Left lung (tissue), 4 donors: ENCODE measurements at regions not wholly inside any gene's neighbourhood (a gene's known extent, or its start where the extent isn't known, plus 50 kb on each side); places are given as distances from the start of the nearest gene placed in this dataset.

Experiments
- ATAC-seq: fragments of 200-7000 bp; cut with Tn5 transposase; one replicate; pipeline ENCODE4 v1.9.1; 2020; ENCODE audit warnings: moderate library complexity
- DNase-seq, 4 donors: peaks; one replicate each; pipeline ENCODE4 v3.0.0-alpha.2; 2013 to 2020
- H3K27ac ChIP-seq, 2 donors: fragments of 200-600 bp; sonication (generic) in 1 of 2; one replicate each; pipeline versions ENCODE4 v1.5.0 to v1.8.0; 2020 to 2021
- H3K27me3 ChIP-seq, 2 donors: fragments of 200-600 bp; sonication (generic) in 1 of 2; one replicate each; pipeline versions ENCODE4 v1.5.0 to v1.8.0; 2020 to 2021
- H3K36me3 ChIP-seq, 2 donors: fragments of 200-600 bp; sonication (generic) in 1 of 2; one replicate each; pipeline versions ENCODE4 v1.5.0 to v1.8.0; 2020 to 2021
- H3K4me1 ChIP-seq, 2 donors: fragments of 200-600 bp; one replicate each; pipeline ENCODE4 v1.8.0; 2021
- H3K4me3 ChIP-seq, 2 donors: fragments of 200-600 bp; sonication (generic) in 1 of 2; one replicate each; pipeline versions ENCODE4 v1.5.0 to v1.8.0; 2020 to 2021; ENCODE audit warnings: mild to moderate bottlenecking in 1 of 2
- H3K9me3 ChIP-seq, 2 donors: fragments of 200-600 bp; sonication (generic) in 1 of 2; one replicate each; pipeline versions ENCODE4 v1.5.0 to v1.8.0; 2020 to 2021
- intact Hi-C, 2 donors: fragments of 100-400 bp; cut with DNase I; formaldehyde crosslinking; loops; one replicate each; pipeline versions ENCODE4 v1.11.2 to v1.14.2; 2022
- TF ChIP-seq, protein P1 (sequence below), 2 donors: fragments of 200-600 bp; sonication (generic) in 1 of 2; IDR thresholded peaks; one replicate each; pipeline versions ENCODE4 v1.5.0 to v1.8.0; 2021; ENCODE audit warnings: antibody characterized with exemption in 2 of 2
- donor health status: DM: no; HTN: yes; CAD: no.
- donor health status: DM: no; HTN: no; CAD: no.

DNA sequence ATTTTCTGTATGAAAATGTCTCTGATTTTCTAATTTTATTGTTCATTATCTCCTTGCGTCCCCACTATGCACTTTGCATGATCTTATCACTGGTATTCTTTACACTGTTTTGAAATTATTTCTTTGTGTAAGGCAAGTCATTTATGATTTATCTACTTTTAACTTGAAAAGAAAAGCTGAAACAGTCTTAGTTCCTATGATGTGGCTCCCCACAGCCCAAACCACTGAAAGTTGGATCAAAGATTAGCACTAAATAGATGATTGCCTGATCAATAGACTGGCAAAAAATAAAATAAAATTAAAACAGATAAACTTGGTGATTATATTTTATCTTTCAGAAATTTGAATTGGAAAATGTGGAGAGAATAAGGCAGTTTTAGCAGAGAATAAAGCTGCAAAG is 1101.9 kb downstream of the PCDH9 start:
- no peak overlapping the region for H3K4me3 ChIP-seq
- intact Hi-C loops: no loop called here
- H3K36me3 ChIP-seq: no peaks in the 10 kb centered on the region
- no peaks in the 10 kb centered on the region for H3K4me1 ChIP-seq
- H3K27me3 ChIP-seq: no peaks in the 10 kb centered on the region
- no peak for ATAC-seq
- DNase-seq: no peak
- no peaks in the 10 kb centered on the region for H3K9me3 ChIP-seq
- no peak overlapping the region for H3K27ac ChIP-seq
- TF ChIP-seq, protein P1, sequence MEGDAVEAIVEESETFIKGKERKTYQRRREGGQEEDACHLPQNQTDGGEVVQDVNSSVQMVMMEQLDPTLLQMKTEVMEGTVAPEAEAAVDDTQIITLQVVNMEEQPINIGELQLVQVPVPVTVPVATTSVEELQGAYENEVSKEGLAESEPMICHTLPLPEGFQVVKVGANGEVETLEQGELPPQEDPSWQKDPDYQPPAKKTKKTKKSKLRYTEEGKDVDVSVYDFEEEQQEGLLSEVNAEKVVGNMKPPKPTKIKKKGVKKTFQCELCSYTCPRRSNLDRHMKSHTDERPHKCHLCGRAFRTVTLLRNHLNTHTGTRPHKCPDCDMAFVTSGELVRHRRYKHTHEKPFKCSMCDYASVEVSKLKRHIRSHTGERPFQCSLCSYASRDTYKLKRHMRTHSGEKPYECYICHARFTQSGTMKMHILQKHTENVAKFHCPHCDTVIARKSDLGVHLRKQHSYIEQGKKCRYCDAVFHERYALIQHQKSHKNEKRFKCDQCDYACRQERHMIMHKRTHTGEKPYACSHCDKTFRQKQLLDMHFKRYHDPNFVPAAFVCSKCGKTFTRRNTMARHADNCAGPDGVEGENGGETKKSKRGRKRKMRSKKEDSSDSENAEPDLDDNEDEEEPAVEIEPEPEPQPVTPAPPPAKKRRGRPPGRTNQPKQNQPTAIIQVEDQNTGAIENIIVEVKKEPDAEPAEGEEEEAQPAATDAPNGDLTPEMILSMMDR (IDR thresholded peaks at IDR 0.05): no peak

DNA sequence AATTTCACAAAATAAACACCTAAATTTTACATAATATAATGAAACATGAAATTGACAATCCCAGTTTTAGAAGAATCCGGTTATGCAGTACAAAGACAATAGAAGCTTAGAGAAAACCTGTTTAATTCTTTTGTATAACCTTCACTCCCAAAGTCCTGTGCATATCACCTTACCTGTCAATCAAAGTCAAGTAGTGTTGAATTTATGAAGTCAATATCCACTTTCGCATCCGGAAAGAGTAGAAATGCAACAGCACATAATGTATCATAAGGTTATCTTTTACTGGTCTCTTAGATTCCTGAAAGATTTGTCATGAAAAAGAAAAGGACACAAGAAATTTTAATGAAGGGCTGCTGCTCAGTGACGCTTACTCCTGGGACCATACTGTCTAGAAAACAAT is 1112.6 kb downstream of the PCDH9 start:
- TF ChIP-seq, protein P1 (IDR thresholded peaks at IDR 0.05): no peak
- no peaks in the 10 kb centered on the region for H3K27me3 ChIP-seq
- intact Hi-C loops: no loop called here
- no peak overlapping the region for H3K4me3 ChIP-seq
- H3K36me3 ChIP-seq: no peaks in the 10 kb centered on the region
- no peaks in the 10 kb centered on the region for H3K9me3 ChIP-seq
- no peak for DNase-seq
- no peaks in the 10 kb centered on the region for H3K4me1 ChIP-seq
- no peak overlapping the region for H3K27ac ChIP-seq
- ATAC-seq: no peak

DNA sequence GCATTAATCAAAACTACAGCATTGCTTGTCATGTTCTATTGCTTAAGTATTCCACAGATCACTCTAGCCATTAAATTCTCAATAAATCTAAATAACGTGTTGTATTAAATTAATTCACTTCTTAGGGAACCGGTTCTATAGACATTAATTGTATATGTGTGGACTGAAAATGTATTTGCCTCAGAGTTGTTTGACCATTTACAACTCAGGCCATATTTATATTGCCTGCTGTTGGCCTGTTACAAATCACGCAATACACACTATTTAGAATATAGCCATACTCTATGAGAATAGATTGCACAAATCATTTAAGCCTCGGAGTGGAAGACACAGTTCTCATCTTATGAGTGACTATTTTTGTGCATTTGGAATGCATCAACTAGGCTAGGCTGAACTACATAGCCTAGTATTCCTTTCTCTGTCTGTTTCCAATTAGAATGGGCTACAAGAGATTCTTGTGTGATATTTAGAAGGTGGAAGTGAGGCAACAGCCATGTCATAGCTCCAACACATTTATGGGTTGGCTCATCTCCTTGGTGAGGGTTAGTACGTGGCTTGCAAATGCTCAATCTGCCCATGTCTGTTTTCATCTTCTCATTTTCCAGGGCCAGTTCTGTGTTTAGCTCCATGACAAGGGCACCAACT is 1116.1 kb downstream of the PCDH9 start:
- H3K36me3 ChIP-seq: no peaks in the 10 kb centered on the region
- no peak overlapping the region for H3K27ac ChIP-seq
- no peaks in the 10 kb centered on the region for H3K9me3 ChIP-seq
- ATAC-seq (no peak), DNase-seq (no peak)
- TF ChIP-seq, protein P1 (IDR thresholded peaks at IDR 0.05): no peak
- H3K4me1 ChIP-seq: no peaks in the 10 kb centered on the region
- no peaks in the 10 kb centered on the region for H3K27me3 ChIP-seq
- intact Hi-C loops: no loop called here
- H3K4me3 ChIP-seq: no peak overlapping the region

DNA sequence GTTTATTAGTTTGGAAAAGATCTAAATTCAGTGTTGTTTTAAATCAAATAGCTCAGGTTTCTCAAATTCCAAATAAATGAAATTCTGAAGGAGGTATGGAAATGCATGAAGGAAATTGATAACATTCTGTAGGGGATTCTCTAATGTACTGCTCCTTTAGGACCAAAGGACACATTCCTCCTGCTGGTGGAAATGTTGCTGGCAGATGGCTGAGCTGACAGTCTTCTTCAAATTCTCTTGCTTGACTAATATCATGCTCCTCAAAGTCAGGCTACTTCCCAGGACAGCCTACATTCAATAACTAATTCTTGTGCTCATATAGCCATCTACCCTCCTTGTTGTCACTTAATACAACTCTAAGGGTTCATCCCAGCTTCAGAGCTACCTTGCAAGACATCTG is 1118.5 kb downstream of the PCDH9 start:
- H3K4me1 ChIP-seq: no peaks in the 10 kb centered on the region
- TF ChIP-seq, protein P1 (IDR thresholded peaks at IDR 0.05): no peak
- no peaks in the 10 kb centered on the region for H3K27me3 ChIP-seq
- no peak overlapping the region for H3K4me3 ChIP-seq
- intact Hi-C loops: no loop called here
- DNase-seq (no peak), ATAC-seq (no peak)
- H3K36me3 ChIP-seq: no peaks in the 10 kb centered on the region
- H3K9me3 ChIP-seq: no peaks in the 10 kb centered on the region
- H3K27ac ChIP-seq: no peak overlapping the region

DNA sequence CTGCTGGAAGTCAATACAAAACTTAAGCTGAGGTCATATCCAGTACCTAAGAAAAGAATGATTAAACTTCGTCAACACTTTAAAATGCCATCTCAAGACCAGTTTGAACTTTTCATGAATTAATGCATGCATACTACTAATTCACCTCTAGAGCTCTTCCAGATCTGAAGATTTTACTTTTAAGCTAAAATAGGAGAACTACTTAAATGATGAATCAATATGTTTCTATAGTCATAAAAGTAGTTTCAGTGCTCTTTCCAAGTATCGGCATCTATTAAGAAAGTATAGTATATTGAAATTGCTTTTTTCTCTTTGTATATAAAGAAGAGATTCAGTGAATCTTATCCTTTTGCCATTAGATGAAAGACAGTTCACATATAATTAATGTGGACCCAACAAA is 1123.9 kb downstream of the PCDH9 start:
- Histone ChIP-seq H3K27ac (no peak overlapping the region), H3K4me3 (no peak overlapping the region), H3K27me3 (no peaks in the 10 kb centered on the region), H3K4me1 (no peaks in the 10 kb centered on the region), H3K9me3 (no peaks in the 10 kb centered on the region), H3K36me3 (no peaks in the 10 kb centered on the region)
- ATAC-seq (no peak), DNase-seq (no peak)
- intact Hi-C loops: no loop called here
- TF ChIP-seq, protein P1 (IDR thresholded peaks at IDR 0.05): no peak
